CD4-positive, alpha-beta T cell (primary cell): ENCODE measurements at regions not wholly inside any gene's neighbourhood (a gene's known extent, or its start where the extent isn't known, plus 50 kb on each side); places are given as distances from the start of the nearest gene placed in this dataset.

Experiments
- ATAC-seq: fragments of 200-7000 bp; cut with Tn5 transposase; one replicate; pipeline ENCODE4 v1.10.0; 2022; ENCODE audit warnings: mild to moderate bottlenecking; ENCODE audit not compliant: poor library complexity
- CTCF ChIA-PET: fragments of 350-600 bp; sonication (Branson Sonifier 250); formaldehyde crosslinking; loops from one replicate; lab custom pipeline; 2021; ENCODE audit warnings: antibody characterized with exemption, inconsistent platforms; lab: Charles Lee
- POLR2A ChIA-PET: fragments of 350-600 bp; sonication (Branson Sonifier 250); formaldehyde crosslinking; loops from one replicate; lab custom pipeline; 2021; ENCODE audit warnings: antibody characterized with exemption, inconsistent platforms; lab: Charles Lee
- DNase-seq, 14 experiments: peaks; one replicate each; pipeline ENCODE4 v3.0.0-alpha.2; 2013 to 2020; ENCODE audit warnings: mixed read lengths in 2 of 14
- H3K27ac ChIP-seq, 2 donors: one replicate each; pipeline versions ENCODE4 v1.5.1 to v1.7.0; 2013; ENCODE audit warnings: low read length in 2 of 2, low read depth in 1 of 2, mild to moderate bottlenecking in 1 of 2
- H3K27me3 ChIP-seq, 2 experiments: 1 replicate in 1 of 2; 2 replicates in 1 of 2; pipeline versions ENCODE4 v1.6.1 to v1.7.0; 2013; ENCODE audit warnings: low read length in 2 of 2, control low read depth in 1 of 2, mild to moderate bottlenecking in 1 of 2, moderate library complexity in 1 of 2; ENCODE audit not compliant: insufficient read depth in 2 of 2, control insufficient read depth in 1 of 2
- H3K36me3 ChIP-seq: one replicate; pipeline ENCODE4 v1.6.1; 2013; ENCODE audit warnings: low read length, control low read depth; ENCODE audit not compliant: insufficient read depth
- H3K4me1 ChIP-seq: one replicate; pipeline ENCODE4 v1.6.1; 2013; ENCODE audit warnings: low read length, control low read depth; ENCODE audit not compliant: insufficient read depth
- H3K4me3 ChIP-seq: one replicate; pipeline ENCODE4 v1.5.1; 2013; ENCODE audit warnings: mild to moderate bottlenecking, low read length, moderate library complexity
- H3K9me3 ChIP-seq, 2 experiments: 1 replicate in 1 of 2; 2 replicates in 1 of 2; pipeline versions ENCODE4 v1.6.1 to v1.7.0; 2013; ENCODE audit warnings: low read length in 2 of 2, mild to moderate bottlenecking in 2 of 2, control low read depth in 1 of 2, moderate library complexity in 1 of 2; ENCODE audit not compliant: control insufficient read depth in 1 of 2, insufficient read depth in 1 of 2
- H3K27ac Mint-ChIP-seq: one replicate; pipeline ENCODE4 v1.8.0; 2020; ENCODE audit warnings: mixed read lengths
- H3K27me3 Mint-ChIP-seq: one replicate; pipeline ENCODE4 v1.8.0; 2021; ENCODE audit warnings: mixed read lengths
- H3K36me3 Mint-ChIP-seq: one replicate; pipeline ENCODE4 v1.8.0; 2021; ENCODE audit warnings: low read depth, mixed read lengths
- H3K4me1 Mint-ChIP-seq: one replicate; pipeline ENCODE4 v1.8.0; 2021; ENCODE audit warnings: low read depth, mixed read lengths
- H3K4me3 Mint-ChIP-seq: one replicate; pipeline ENCODE4 v1.8.0; 2020; ENCODE audit warnings: mild to moderate bottlenecking, mixed read lengths
- H3K9me3 Mint-ChIP-seq: one replicate; pipeline ENCODE4 v1.8.0; 2020; ENCODE audit warnings: mixed read lengths
- intact Hi-C, 2 experiments: fragments of 100-400 bp; cut with DNase I in 1 of 2; cut with micrococcal nuclease in 1 of 2; formaldehyde crosslinking; loops; one replicate each; pipeline versions ENCODE4 v1.15.1 to v1.9.0; 2023 to 2025; cut with DNase I, micrococcal nuclease
- TF ChIP-seq, protein P1 (sequence below): fragments of 200-600 bp; IDR thresholded peaks from one replicate; pipeline ENCODE4 v1.8.0; 2022; ENCODE audit warnings: antibody characterized with exemption, mild to moderate bottlenecking

- Mint-ChIP-seq H3K4me1 (no peaks in the 10 kb centered on the region), H3K27me3 (no peaks in the 10 kb centered on the region), H3K27ac (no peak overlapping the region), H3K9me3 (no peaks in the 10 kb centered on the region), H3K4me3 (no peak overlapping the region), H3K36me3 (no peaks in the 10 kb centered on the region)
- TF ChIP-seq, protein P1, sequence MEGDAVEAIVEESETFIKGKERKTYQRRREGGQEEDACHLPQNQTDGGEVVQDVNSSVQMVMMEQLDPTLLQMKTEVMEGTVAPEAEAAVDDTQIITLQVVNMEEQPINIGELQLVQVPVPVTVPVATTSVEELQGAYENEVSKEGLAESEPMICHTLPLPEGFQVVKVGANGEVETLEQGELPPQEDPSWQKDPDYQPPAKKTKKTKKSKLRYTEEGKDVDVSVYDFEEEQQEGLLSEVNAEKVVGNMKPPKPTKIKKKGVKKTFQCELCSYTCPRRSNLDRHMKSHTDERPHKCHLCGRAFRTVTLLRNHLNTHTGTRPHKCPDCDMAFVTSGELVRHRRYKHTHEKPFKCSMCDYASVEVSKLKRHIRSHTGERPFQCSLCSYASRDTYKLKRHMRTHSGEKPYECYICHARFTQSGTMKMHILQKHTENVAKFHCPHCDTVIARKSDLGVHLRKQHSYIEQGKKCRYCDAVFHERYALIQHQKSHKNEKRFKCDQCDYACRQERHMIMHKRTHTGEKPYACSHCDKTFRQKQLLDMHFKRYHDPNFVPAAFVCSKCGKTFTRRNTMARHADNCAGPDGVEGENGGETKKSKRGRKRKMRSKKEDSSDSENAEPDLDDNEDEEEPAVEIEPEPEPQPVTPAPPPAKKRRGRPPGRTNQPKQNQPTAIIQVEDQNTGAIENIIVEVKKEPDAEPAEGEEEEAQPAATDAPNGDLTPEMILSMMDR = no peak
- CTCF ChIA-PET = no interaction called here
- intact Hi-C loops = no loop called here
- Histone ChIP-seq H3K27me3 (no peaks in the 10 kb centered on the region), H3K4me1 (no peaks in the 10 kb centered on the region), H3K4me3 (no peak overlapping the region), H3K9me3 (no peaks in the 10 kb centered on the region), H3K27ac (no peak overlapping the region), H3K36me3 (no peaks in the 10 kb centered on the region)
- POLR2A ChIA-PET = no interaction called here
- DNase-seq (no peak), ATAC-seq (no peak)
These were observed 538.1 kb upstream of the MAN1A1 start for GRCh38 chr6:119887666-119888065.

- H3K27ac ChIP-seq = no peak overlapping the region
- POLR2A ChIA-PET = no interaction called here
- intact Hi-C loops = no loop called here
- no peaks in the 10 kb centered on the region for H3K36me3 ChIP-seq
- no peaks in the 10 kb centered on the region for H3K4me1 Mint-ChIP-seq
- CTCF ChIA-PET = no interaction called here
- DNase-seq (no peak), ATAC-seq (no peak)
- no peaks in the 10 kb centered on the region for H3K36me3 Mint-ChIP-seq
- no peak overlapping the region for H3K27ac Mint-ChIP-seq
- no peaks in the 10 kb centered on the region for H3K9me3 ChIP-seq
- H3K4me1 ChIP-seq = no peaks in the 10 kb centered on the region
- no peaks in the 10 kb centered on the region for H3K27me3 Mint-ChIP-seq
- no peaks in the 10 kb centered on the region for H3K27me3 ChIP-seq
- no peak overlapping the region for H3K4me3 ChIP-seq
- H3K9me3 Mint-ChIP-seq = no peaks in the 10 kb centered on the region
- no peak overlapping the region for H3K4me3 Mint-ChIP-seq
- TF ChIP-seq, protein P1 = no peak
These were observed 531.9 kb upstream of the MAN1A1 start for GRCh38 chr6:119881416-119881815.

GRCh38 chr6:119880840-119881239 lies 531.3 kb upstream of the MAN1A1 start:
- no peak for ATAC-seq

More at GRCh38 chr6:119880840-119881239, 531.3 kb upstream of the MAN1A1 start:
- ChIA-PET CTCF (no interaction called here), POLR2A (no interaction called here)
- H3K36me3 ChIP-seq = no peaks in the 10 kb centered on the region
- Mint-ChIP-seq H3K27me3 (no peaks in the 10 kb centered on the region), H3K27ac (no peak overlapping the region), H3K9me3 (no peaks in the 10 kb centered on the region), H3K4me1 (no peaks in the 10 kb centered on the region), H3K36me3 (no peaks in the 10 kb centered on the region), H3K4me3 (no peak overlapping the region)
- no peak overlapping the region for H3K27ac ChIP-seq
- H3K4me3 ChIP-seq = no peak overlapping the region
- H3K9me3 ChIP-seq = no peaks in the 10 kb centered on the region
- intact Hi-C loops = no loop called here
- no peak for DNase-seq
- TF ChIP-seq, protein P1 = no peak
- no peaks in the 10 kb centered on the region for H3K4me1 ChIP-seq
- H3K27me3 ChIP-seq = no peaks in the 10 kb centered on the region
